ENCODE measurements at regions not wholly inside any gene's neighbourhood (a gene's known extent, or its start where the extent isn't known, plus 50 kb on each side); places are given as distances from the start of the nearest gene placed in this dataset.

DNA sequence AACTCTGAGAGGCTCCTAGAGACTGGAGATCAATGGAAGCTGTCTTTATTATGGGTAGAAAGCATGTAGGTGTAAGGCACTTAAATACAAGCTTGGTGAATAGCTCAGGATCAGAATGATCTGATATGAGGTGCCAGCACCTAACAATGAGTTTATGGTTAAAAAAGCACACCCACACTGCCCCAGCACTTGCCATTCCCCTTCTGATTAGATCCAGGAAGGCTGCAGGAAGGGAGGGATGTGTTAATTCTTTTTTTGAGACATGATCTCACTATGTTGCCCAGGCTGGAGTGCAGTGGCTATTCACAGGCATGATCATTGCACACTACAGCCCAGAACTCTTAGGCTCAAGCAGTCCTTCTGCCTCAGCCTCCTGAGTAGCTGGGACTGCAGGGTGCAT lies 71.8 kb upstream of the IVNS1ABP start:
- TF ChIP-seq, protein P1, sequence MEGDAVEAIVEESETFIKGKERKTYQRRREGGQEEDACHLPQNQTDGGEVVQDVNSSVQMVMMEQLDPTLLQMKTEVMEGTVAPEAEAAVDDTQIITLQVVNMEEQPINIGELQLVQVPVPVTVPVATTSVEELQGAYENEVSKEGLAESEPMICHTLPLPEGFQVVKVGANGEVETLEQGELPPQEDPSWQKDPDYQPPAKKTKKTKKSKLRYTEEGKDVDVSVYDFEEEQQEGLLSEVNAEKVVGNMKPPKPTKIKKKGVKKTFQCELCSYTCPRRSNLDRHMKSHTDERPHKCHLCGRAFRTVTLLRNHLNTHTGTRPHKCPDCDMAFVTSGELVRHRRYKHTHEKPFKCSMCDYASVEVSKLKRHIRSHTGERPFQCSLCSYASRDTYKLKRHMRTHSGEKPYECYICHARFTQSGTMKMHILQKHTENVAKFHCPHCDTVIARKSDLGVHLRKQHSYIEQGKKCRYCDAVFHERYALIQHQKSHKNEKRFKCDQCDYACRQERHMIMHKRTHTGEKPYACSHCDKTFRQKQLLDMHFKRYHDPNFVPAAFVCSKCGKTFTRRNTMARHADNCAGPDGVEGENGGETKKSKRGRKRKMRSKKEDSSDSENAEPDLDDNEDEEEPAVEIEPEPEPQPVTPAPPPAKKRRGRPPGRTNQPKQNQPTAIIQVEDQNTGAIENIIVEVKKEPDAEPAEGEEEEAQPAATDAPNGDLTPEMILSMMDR (IDR thresholded peaks at IDR 0.05) = no peak
- TF ChIP-seq POLR2A (IDR thresholded peaks at IDR 0.05) = no peak
